ENCODE measurements at regions not wholly inside any gene's neighbourhood (a gene's known extent, or its start where the extent isn't known, plus 50 kb on each side); places are given as distances from the start of the nearest gene placed in this dataset.

GRCh38 chr6:8223678-8224077 lies 121.3 kb upstream of the EEF1E1 start:
- H3K9me3 Mint-ChIP-seq = no peaks in the 10 kb centered on the region
- H3K4me3 Mint-ChIP-seq = no peak overlapping the region
- no peak for DNase-seq
- TF ChIP-seq CTCF (IDR thresholded peaks at IDR 0.05) = no peak
- H3K27me3 Mint-ChIP-seq (ENCODE audit: insufficient read depth) = peaks cover 1% of the 10 kb centered on the region
- H3K36me3 Mint-ChIP-seq (ENCODE audit: low read depth) = no peaks in the 10 kb centered on the region
- no peak overlapping the region for H3K27ac Mint-ChIP-seq
- peaks cover 7% of the 10 kb centered on the region; the same call in 1 of the 2 replicates for H3K4me1 Mint-ChIP-seq (ENCODE audit: low read depth)

DNA sequence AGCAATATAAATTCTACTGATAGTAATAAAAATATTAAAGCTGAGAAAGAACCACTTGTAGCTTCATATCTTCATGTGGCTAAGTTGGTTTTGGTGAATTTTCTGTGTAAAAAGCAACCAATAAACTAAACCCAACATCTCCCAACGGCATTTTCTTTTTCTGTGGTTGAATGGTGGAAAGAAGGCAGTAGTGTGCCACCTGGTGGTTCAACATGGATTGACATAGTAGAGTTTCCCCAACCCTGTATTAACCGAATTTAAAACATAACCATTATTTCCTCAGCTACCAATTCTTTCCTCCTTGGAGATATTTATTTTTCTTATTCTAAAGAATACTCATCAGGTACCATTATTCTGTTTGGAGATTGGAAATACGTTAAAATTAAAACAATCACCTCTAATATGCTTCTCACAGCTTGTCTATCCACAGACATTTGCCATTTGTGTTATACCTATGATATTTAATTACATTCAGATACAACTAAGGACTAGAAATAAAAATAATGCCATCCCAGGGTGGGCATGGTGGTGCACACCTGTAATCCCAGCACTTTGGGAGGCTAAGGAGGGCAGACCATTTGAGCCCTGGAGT lies 117.1 kb upstream of the EEF1E1 start:
- DNase-seq = peak; percentile 51
- Mint-ChIP-seq H3K4me1 (ENCODE audit: low read depth) (peaks cover 17% of the 10 kb centered on the region), H3K9me3 (no peaks in the 10 kb centered on the region), H3K27me3 (ENCODE audit: insufficient read depth) (peaks cover 1% of the 10 kb centered on the region; the same call in 1 of the 2 replicates), H3K27ac (no peak overlapping the region), H3K4me3 (peak overlapping the region; percentile 53; the same call in 1 of the 2 replicates), H3K36me3 (ENCODE audit: low read depth) (no peaks in the 10 kb centered on the region)
- peak; percentile 95 for TF ChIP-seq CTCF (IDR thresholded peaks at IDR 0.05)

DNA sequence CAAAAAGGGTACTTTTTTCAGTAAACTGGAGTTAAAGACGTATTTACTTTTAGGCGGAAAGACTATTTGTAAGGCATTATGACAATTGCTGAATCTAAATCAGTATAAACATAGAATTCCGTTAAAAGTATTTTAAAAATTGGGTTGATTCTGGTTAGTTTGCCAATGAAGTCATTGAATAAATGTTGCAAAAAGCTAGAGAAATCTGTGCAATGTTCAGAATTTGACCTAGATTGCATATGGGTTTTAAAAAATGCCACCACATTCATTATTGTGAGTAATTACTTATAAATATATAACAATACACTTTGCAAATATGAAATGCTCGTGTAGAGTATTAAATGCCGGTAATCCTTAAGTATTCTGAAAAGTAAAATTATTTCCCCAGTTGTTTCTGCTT lies 116.5 kb upstream of the EEF1E1 start:
- Mint-ChIP-seq H3K4me3 (peak overlapping the region; percentile 53; the same call in 1 of the 2 replicates), H3K27ac (no peak overlapping the region), H3K9me3 (no peaks in the 10 kb centered on the region), H3K27me3 (ENCODE audit: insufficient read depth) (no peaks in the 10 kb centered on the region), H3K36me3 (ENCODE audit: low read depth) (no peaks in the 10 kb centered on the region), H3K4me1 (ENCODE audit: low read depth) (peaks cover 17% of the 10 kb centered on the region)
- DNase-seq = no peak
- no peak for TF ChIP-seq CTCF (IDR thresholded peaks at IDR 0.05)

- Mint-ChIP-seq H3K27me3 (ENCODE audit: insufficient read depth) (no peaks in the 10 kb centered on the region; the same call in 1 of the 2 replicates), H3K4me3 (no peak overlapping the region), H3K9me3 (no peaks in the 10 kb centered on the region), H3K27ac (no peak overlapping the region), H3K36me3 (ENCODE audit: low read depth) (no peaks in the 10 kb centered on the region), H3K4me1 (ENCODE audit: low read depth) (peaks cover 17% of the 10 kb centered on the region)
- no peak for TF ChIP-seq CTCF (IDR thresholded peaks at IDR 0.05)
- DNase-seq = peak; percentile 32
These were observed 113.3 kb upstream of the EEF1E1 start for GRCh38 chr6:8215631-8216030.

GRCh38 chr6:8213995-8214394 lies 111.6 kb upstream of the EEF1E1 start:
- H3K36me3 Mint-ChIP-seq (ENCODE audit: low read depth) = no peaks in the 10 kb centered on the region
- no peaks in the 10 kb centered on the region for H3K9me3 Mint-ChIP-seq
- peaks cover 13% of the 10 kb centered on the region for H3K4me1 Mint-ChIP-seq (ENCODE audit: low read depth)
- TF ChIP-seq CTCF (IDR thresholded peaks at IDR 0.05) = no peak
- DNase-seq = no peak
- no peak overlapping the region; the same call in 1 of the 2 replicates for H3K4me3 Mint-ChIP-seq
- no peak overlapping the region for H3K27ac Mint-ChIP-seq
- H3K27me3 Mint-ChIP-seq (ENCODE audit: insufficient read depth) = peaks cover 4% of the 10 kb centered on the region

Measured in HFFc6 (cell line).